ENCODE measurements at regions not wholly inside any gene's neighbourhood (a gene's known extent, or its start where the extent isn't known, plus 50 kb on each side); places are given as distances from the start of the nearest gene placed in this dataset.
A peak's percentile ranks its signal among the peaks of the same experiment; 100 is the strongest.

GRCh38 chr5:33363537-33363936 is 77.2 kb upstream of the TARS1 start:
- no peak for DNase-seq
- Histone ChIP-seq H3K9ac (peak overlapping the region; percentile 48; the same call in 1 of the 2 replicates), H3K4me3 (ENCODE audit: low read depth in 2 of 2, low read length in 1 of 2) (no peak overlapping the region), H3K36me3 (replicated peaks in 1 of 2; ENCODE audit: control insufficient read depth in 1 of 2, insufficient read depth in 2 of 2, low read length in 1 of 2) (no peaks in the 10 kb centered on the region), H3F3A (replicated peaks; ENCODE audit: insufficient read depth) (peaks cover 4% of the 10 kb centered on the region), H3K9me2 (no peaks in the 10 kb centered on the region), H3K79me2 (ENCODE audit: insufficient read depth) (no peaks in the 10 kb centered on the region), H4K20me1 (ENCODE audit: insufficient read depth) (no peaks in the 10 kb centered on the region), H2AFZ (ENCODE audit: low read depth) (peak overlapping the region; percentile 56; the same call in 1 of the 2 replicates), H3K4me2 (peak overlapping the region; percentile 70; the same call in 1 of the 2 replicates), H3K9me3 (no peaks in the 10 kb centered on the region), H3K4me1 (ENCODE audit: control insufficient read depth in 1 of 2, insufficient read depth in 2 of 2, low read depth in 1 of 2, low read length in 1 of 2) (peaks cover 0 to 7% of the 10 kb centered on the region in 2 experiments; a peak in 1 of 4 replicates), H3K27ac (ENCODE audit: low read depth in 2 of 2, low read length in 1 of 2) (peak overlapping the region; percentile 56 to 68; a peak in 3 of 4 replicates), H3K27me3 (ENCODE audit: insufficient read depth) (no peaks in the 10 kb centered on the region)
- WGBS (ENCODE audit: low lambda C conversion rate), result 82% methylated on average over 3 of the region's 3 CpGs
- no peak for TF ChIP-seq CHD2 (IDR thresholded peaks at IDR 0.05; ENCODE audit: low read length, partially characterized antibody)
- no peak for TF ChIP-seq GABPA (IDR thresholded peaks at IDR 0.05; ENCODE audit: low read depth)
- no peak for TF ChIP-seq PBX3 (IDR thresholded peaks at IDR 0.05)
- TF ChIP-seq RFX5 (IDR thresholded peaks at IDR 0.05; ENCODE audit: low read length), result no peak
- CTCF ChIA-PET, result no interaction called here
- POLR2A ChIA-PET, result no interaction called here

- WGBS (ENCODE audit: low lambda C conversion rate), result 66% methylated on average over 2 of the region's 2 CpGs
- no peak overlapping the region for H3K4me3 ChIP-seq (ENCODE audit: low read depth in 2 of 2, low read length in 1 of 2)
- POLR2A ChIA-PET, result no interaction called here
- H2AFZ ChIP-seq (ENCODE audit: low read depth), result no peak overlapping the region; the same call in 1 of the 2 replicates
- no peak for DNase-seq
- H3K9ac ChIP-seq, result no peak overlapping the region
- TF ChIP-seq POLR2AphosphoS5 (IDR thresholded peaks at IDR 0.05; ENCODE audit: low read depth, low read length) (no peak), RFX5 (IDR thresholded peaks at IDR 0.05; ENCODE audit: low read length) (no peak), CHD2 (IDR thresholded peaks at IDR 0.05; ENCODE audit: low read length, partially characterized antibody) (no peak), MXI1 (IDR thresholded peaks at IDR 0.05; ENCODE audit: low read depth, low read length) (no peak), TEAD4 (IDR thresholded peaks at IDR 0.05; ENCODE audit: borderline replicate concordance, insufficient read depth) (no peak), EZH2phosphoT487 (IDR thresholded peaks at IDR 0.05; ENCODE audit: borderline replicate concordance, low read depth) (no peak), RCOR1 (IDR thresholded peaks at IDR 0.05; ENCODE audit: low read length) (no peak), USF2 (IDR thresholded peaks at IDR 0.05; ENCODE audit: borderline replicate concordance, low read depth, low read length) (no peak), IRF3 (IDR thresholded peaks at IDR 0.05; ENCODE audit: low read depth, low read length) (no peak)
- TF ChIP-seq, protein P1, sequence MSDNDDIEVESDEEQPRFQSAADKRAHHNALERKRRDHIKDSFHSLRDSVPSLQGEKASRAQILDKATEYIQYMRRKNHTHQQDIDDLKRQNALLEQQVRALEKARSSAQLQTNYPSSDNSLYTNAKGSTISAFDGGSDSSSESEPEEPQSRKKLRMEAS (IDR thresholded peaks at IDR 0.05; ENCODE audit: low read depth), result no peak
- TF ChIP-seq, protein P2, sequence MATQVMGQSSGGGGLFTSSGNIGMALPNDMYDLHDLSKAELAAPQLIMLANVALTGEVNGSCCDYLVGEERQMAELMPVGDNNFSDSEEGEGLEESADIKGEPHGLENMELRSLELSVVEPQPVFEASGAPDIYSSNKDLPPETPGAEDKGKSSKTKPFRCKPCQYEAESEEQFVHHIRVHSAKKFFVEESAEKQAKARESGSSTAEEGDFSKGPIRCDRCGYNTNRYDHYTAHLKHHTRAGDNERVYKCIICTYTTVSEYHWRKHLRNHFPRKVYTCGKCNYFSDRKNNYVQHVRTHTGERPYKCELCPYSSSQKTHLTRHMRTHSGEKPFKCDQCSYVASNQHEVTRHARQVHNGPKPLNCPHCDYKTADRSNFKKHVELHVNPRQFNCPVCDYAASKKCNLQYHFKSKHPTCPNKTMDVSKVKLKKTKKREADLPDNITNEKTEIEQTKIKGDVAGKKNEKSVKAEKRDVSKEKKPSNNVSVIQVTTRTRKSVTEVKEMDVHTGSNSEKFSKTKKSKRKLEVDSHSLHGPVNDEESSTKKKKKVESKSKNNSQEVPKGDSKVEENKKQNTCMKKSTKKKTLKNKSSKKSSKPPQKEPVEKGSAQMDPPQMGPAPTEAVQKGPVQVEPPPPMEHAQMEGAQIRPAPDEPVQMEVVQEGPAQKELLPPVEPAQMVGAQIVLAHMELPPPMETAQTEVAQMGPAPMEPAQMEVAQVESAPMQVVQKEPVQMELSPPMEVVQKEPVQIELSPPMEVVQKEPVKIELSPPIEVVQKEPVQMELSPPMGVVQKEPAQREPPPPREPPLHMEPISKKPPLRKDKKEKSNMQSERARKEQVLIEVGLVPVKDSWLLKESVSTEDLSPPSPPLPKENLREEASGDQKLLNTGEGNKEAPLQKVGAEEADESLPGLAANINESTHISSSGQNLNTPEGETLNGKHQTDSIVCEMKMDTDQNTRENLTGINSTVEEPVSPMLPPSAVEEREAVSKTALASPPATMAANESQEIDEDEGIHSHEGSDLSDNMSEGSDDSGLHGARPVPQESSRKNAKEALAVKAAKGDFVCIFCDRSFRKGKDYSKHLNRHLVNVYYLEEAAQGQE (IDR thresholded peaks at IDR 0.05; ENCODE audit: low read depth, low read length), result no peak
- TF ChIP-seq, protein P3, sequence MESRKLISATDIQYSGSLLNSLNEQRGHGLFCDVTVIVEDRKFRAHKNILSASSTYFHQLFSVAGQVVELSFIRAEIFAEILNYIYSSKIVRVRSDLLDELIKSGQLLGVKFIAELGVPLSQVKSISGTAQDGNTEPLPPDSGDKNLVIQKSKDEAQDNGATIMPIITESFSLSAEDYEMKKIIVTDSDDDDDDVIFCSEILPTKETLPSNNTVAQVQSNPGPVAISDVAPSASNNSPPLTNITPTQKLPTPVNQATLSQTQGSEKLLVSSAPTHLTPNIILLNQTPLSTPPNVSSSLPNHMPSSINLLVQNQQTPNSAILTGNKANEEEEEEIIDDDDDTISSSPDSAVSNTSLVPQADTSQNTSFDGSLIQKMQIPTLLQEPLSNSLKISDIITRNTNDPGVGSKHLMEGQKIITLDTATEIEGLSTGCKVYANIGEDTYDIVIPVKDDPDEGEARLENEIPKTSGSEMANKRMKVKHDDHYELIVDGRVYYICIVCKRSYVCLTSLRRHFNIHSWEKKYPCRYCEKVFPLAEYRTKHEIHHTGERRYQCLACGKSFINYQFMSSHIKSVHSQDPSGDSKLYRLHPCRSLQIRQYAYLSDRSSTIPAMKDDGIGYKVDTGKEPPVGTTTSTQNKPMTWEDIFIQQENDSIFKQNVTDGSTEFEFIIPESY (IDR thresholded peaks at IDR 0.05; ENCODE audit: borderline replicate concordance, low read depth), result no peak
- peaks cover 4% of the 10 kb centered on the region for H3F3A ChIP-seq (replicated peaks; ENCODE audit: insufficient read depth)
- H3K9me3 ChIP-seq, result no peaks in the 10 kb centered on the region
- H3K36me3 ChIP-seq (replicated peaks in 1 of 2; ENCODE audit: control insufficient read depth in 1 of 2, insufficient read depth in 2 of 2, low read length in 1 of 2), result no peaks in the 10 kb centered on the region
- no peak overlapping the region for H3K4me2 ChIP-seq
- no peaks in the 10 kb centered on the region for H3K27me3 ChIP-seq (ENCODE audit: insufficient read depth)
- H3K9me2 ChIP-seq, result no peaks in the 10 kb centered on the region
- CTCF ChIA-PET, result no interaction called here
- no peak overlapping the region for H3K27ac ChIP-seq (ENCODE audit: low read depth in 2 of 2, low read length in 1 of 2)
- no peaks in the 10 kb centered on the region for H4K20me1 ChIP-seq (ENCODE audit: insufficient read depth)
- H3K4me1 ChIP-seq (ENCODE audit: control insufficient read depth in 1 of 2, insufficient read depth in 2 of 2, low read depth in 1 of 2, low read length in 1 of 2), result peaks cover 0 to 14% of the 10 kb centered on the region in 2 experiments; a peak in 1 of 4 replicates
- H3K79me2 ChIP-seq (ENCODE audit: insufficient read depth), result no peaks in the 10 kb centered on the region
Observed at GRCh38 chr5:33364406-33364805, 76.4 kb upstream of the TARS1 start.
